ENCODE measurements at regions not wholly inside any gene's neighbourhood (a gene's known extent, or its start where the extent isn't known, plus 50 kb on each side); places are given as distances from the start of the nearest gene placed in this dataset.

DNA sequence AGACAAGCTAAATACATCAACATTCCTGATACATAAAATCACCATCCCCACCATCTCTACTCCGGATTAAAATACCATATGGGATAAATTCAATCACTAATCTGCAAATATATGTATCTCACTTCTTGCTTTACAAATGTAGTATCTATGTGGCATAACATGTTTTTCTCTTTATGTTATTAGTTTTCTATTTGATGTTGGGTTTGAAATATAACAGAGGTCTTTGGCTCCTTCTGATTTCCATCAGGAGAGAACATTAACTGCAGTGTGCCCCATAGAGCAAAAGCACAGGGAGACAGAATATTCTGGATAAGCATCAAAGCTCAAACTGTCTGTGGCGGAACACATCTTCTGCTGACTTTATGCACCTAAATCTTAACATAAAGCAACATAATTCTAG, 547.2 kb upstream of the CDH8 start:
- Histone ChIP-seq H3K4me1 (no peaks in the 10 kb centered on the region), H3K36me3 (ENCODE audit: control insufficient read depth, insufficient read depth, low read length) (no peaks in the 10 kb centered on the region), H3K4me3 (ENCODE audit: low read depth, low read length) (no peak overlapping the region), H3K9me3 (no peaks in the 10 kb centered on the region), H3K27me3 (replicated peaks; ENCODE audit: control insufficient read depth, insufficient read depth, low read length) (no peaks in the 10 kb centered on the region)
- no TSS peak for BruUV-seq (replicated peaks)
- Mint-ChIP-seq H3K27ac (ENCODE audit: unreplicated experiment) (no peak overlapping the region), H3K27me3 (ENCODE audit: insufficient read depth, unreplicated experiment) (peaks cover 3% of the 10 kb centered on the region), H3K4me1 (ENCODE audit: low read depth, unreplicated experiment) (no peaks in the 10 kb centered on the region), H3K9me3 (ENCODE audit: unreplicated experiment) (no peaks in the 10 kb centered on the region), H3K36me3 (ENCODE audit: insufficient read depth, unreplicated experiment) (no peaks in the 10 kb centered on the region), H3K4me3 (ENCODE audit: unreplicated experiment) (no peak overlapping the region)
- DNase-seq, result no peak
- ChIA-PET POLR2A (no interaction called here), CTCF (no interaction called here)
- intact Hi-C loops (cut with micrococcal nuclease; ENCODE audit: unreplicated experiment), result no loop called here
- TF ChIP-seq, protein P1, sequence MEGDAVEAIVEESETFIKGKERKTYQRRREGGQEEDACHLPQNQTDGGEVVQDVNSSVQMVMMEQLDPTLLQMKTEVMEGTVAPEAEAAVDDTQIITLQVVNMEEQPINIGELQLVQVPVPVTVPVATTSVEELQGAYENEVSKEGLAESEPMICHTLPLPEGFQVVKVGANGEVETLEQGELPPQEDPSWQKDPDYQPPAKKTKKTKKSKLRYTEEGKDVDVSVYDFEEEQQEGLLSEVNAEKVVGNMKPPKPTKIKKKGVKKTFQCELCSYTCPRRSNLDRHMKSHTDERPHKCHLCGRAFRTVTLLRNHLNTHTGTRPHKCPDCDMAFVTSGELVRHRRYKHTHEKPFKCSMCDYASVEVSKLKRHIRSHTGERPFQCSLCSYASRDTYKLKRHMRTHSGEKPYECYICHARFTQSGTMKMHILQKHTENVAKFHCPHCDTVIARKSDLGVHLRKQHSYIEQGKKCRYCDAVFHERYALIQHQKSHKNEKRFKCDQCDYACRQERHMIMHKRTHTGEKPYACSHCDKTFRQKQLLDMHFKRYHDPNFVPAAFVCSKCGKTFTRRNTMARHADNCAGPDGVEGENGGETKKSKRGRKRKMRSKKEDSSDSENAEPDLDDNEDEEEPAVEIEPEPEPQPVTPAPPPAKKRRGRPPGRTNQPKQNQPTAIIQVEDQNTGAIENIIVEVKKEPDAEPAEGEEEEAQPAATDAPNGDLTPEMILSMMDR (IDR thresholded peaks at IDR 0.05; ENCODE audit: insufficient read depth in 1 of 2, low read depth in 1 of 2, low read length in 1 of 2, severe bottlenecking in 1 of 2, unreplicated experiment in 1 of 2), result no peak

- intact Hi-C loops (cut with micrococcal nuclease; ENCODE audit: unreplicated experiment), result no loop called here
- TF ChIP-seq, protein P1 (IDR thresholded peaks at IDR 0.05; ENCODE audit: insufficient read depth in 1 of 2, low read depth in 1 of 2, low read length in 1 of 2, severe bottlenecking in 1 of 2, unreplicated experiment in 1 of 2), result no peak
Measured at GRCh38 chr16:62573466-62573865, 537.2 kb upstream of the CDH8 start.

DNA sequence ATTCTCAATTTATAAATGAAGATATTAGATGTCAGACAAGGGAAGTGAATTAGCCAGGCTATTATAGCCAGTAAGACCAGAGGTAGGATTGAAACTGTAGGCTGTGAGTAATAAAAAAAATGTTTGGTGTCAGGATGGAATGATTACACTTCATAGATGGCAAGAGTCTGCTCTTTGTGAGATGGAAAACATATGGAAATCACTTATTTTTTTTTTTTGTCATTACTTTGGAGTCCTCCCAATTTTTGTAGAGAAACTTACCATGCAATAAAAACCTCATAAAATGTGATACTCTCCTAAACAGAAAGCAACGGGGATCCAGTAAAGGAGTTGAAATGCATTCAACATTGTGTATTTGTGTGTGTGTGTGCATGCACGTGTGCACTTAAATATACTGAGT, 532.7 kb upstream of the CDH8 start:
- H3K27me3 Mint-ChIP-seq (ENCODE audit: insufficient read depth, unreplicated experiment), result no peaks in the 10 kb centered on the region
- no peak overlapping the region for H3K4me3 ChIP-seq (ENCODE audit: low read depth, low read length)
- H3K36me3 ChIP-seq (ENCODE audit: control insufficient read depth, insufficient read depth, low read length), result no peaks in the 10 kb centered on the region
- TF ChIP-seq, protein P1 (IDR thresholded peaks at IDR 0.05; ENCODE audit: insufficient read depth in 1 of 2, low read depth in 1 of 2, low read length in 1 of 2, severe bottlenecking in 1 of 2, unreplicated experiment in 1 of 2), result no peak
- CTCF ChIA-PET, result no interaction called here
- no TSS peak for BruUV-seq (replicated peaks)
- H3K27me3 ChIP-seq (replicated peaks; ENCODE audit: control insufficient read depth, insufficient read depth, low read length), result no peaks in the 10 kb centered on the region
- no peak overlapping the region for H3K4me3 Mint-ChIP-seq (ENCODE audit: unreplicated experiment)
- H3K9me3 Mint-ChIP-seq (ENCODE audit: unreplicated experiment), result no peaks in the 10 kb centered on the region
- H3K4me1 Mint-ChIP-seq (ENCODE audit: low read depth, unreplicated experiment), result no peaks in the 10 kb centered on the region
- no peaks in the 10 kb centered on the region for H3K9me3 ChIP-seq
- H3K4me1 ChIP-seq, result no peaks in the 10 kb centered on the region
- POLR2A ChIA-PET, result no interaction called here
- no peaks in the 10 kb centered on the region for H3K36me3 Mint-ChIP-seq (ENCODE audit: insufficient read depth, unreplicated experiment)
- intact Hi-C loops (cut with micrococcal nuclease; ENCODE audit: unreplicated experiment), result no loop called here
- no peak for DNase-seq
- H3K27ac Mint-ChIP-seq (ENCODE audit: unreplicated experiment), result no peak overlapping the region

More at GRCh38 chr16:62573466-62573865, 537.2 kb upstream of the CDH8 start:
- ChIA-PET CTCF (no interaction called here), POLR2A (no interaction called here)
- Mint-ChIP-seq H3K4me3 (ENCODE audit: unreplicated experiment) (no peak overlapping the region), H3K4me1 (ENCODE audit: low read depth, unreplicated experiment) (no peaks in the 10 kb centered on the region), H3K9me3 (ENCODE audit: unreplicated experiment) (no peaks in the 10 kb centered on the region), H3K36me3 (ENCODE audit: insufficient read depth, unreplicated experiment) (no peaks in the 10 kb centered on the region), H3K27ac (ENCODE audit: unreplicated experiment) (no peak overlapping the region), H3K27me3 (ENCODE audit: insufficient read depth, unreplicated experiment) (no peaks in the 10 kb centered on the region)
- Histone ChIP-seq H3K27me3 (replicated peaks; ENCODE audit: control insufficient read depth, insufficient read depth, low read length) (no peaks in the 10 kb centered on the region), H3K9me3 (no peaks in the 10 kb centered on the region), H3K36me3 (ENCODE audit: control insufficient read depth, insufficient read depth, low read length) (no peaks in the 10 kb centered on the region), H3K4me1 (no peaks in the 10 kb centered on the region), H3K4me3 (ENCODE audit: low read depth, low read length) (no peak overlapping the region)
- BruUV-seq (replicated peaks), result no TSS peak
- no peak for DNase-seq
